HG02852 (cell line): ENCODE measurements at regions not wholly inside any gene's neighbourhood (a gene's known extent, or its start where the extent isn't known, plus 50 kb on each side); places are given as distances from the start of the nearest gene placed in this dataset.
"Not testable (repeated sequence)": the region's sequence is repeated elsewhere in the genome, so short reads cannot be mapped to it uniquely, and the experiment has no call there.

Experiments used
- ATAC-seq: cut with Tn5 transposase; IDR thresholded peaks from one replicate; pipeline ENCODE4 v1.9.1; 2021; ENCODE audit warnings: mild to moderate bottlenecking, moderate library complexity; ENCODE audit not compliant: unreplicated experiment

- no peak for ATAC-seq
These were observed 884.8 kb upstream of the B3GALT2 start for GRCh38 chr1:194071205-194071604.

- ATAC-seq: no peak
These were observed 883.4 kb upstream of the B3GALT2 start for GRCh38 chr1:194069831-194070218.

- ATAC-seq: no peak
These were observed 882.9 kb upstream of the B3GALT2 start for GRCh38 chr1:194069168-194069830.

GRCh38 chr1:194068446-194069167, 882.2 kb upstream of the B3GALT2 start:
- ATAC-seq: no peak

- no peak for ATAC-seq
These were observed 881.4 kb upstream of the B3GALT2 start for GRCh38 chr1:194067772-194068171.

- no peak for ATAC-seq
These were observed 876.5 kb upstream of the B3GALT2 start for GRCh38 chr1:194062962-194063361.

- ATAC-seq: no peak
These were observed 876.1 kb upstream of the B3GALT2 start for GRCh38 chr1:194062526-194062925.

GRCh38 chr1:194060481-194060880, 874.1 kb upstream of the B3GALT2 start:
- no peak for ATAC-seq

GRCh38 chr1:194058268-194058667, 871.9 kb upstream of the B3GALT2 start:
- not testable (repeated sequence) for ATAC-seq

GRCh38 chr1:194056169-194056568, 869.8 kb upstream of the B3GALT2 start:
- no peak for ATAC-seq

GRCh38 chr1:194055536-194055935, 869.1 kb upstream of the B3GALT2 start:
- no peak for ATAC-seq

GRCh38 chr1:194052514-194053338, 866.3 kb upstream of the B3GALT2 start:
- no peak for ATAC-seq

GRCh38 chr1:194047921-194048320, 861.5 kb upstream of the B3GALT2 start:
- no peak for ATAC-seq

- no peak for ATAC-seq
These were observed 860.8 kb upstream of the B3GALT2 start for GRCh38 chr1:194047206-194047605.

GRCh38 chr1:194045416-194045815, 859.0 kb upstream of the B3GALT2 start:
- ATAC-seq: no peak

GRCh38 chr1:194044892-194045291, 858.5 kb upstream of the B3GALT2 start:
- ATAC-seq: no peak

GRCh38 chr1:194043984-194044755, 857.8 kb upstream of the B3GALT2 start:
- no peak for ATAC-seq

- ATAC-seq: no peak
These were observed 856.3 kb upstream of the B3GALT2 start for GRCh38 chr1:194042736-194043135.

- no peak for ATAC-seq
These were observed 854.1 kb upstream of the B3GALT2 start for GRCh38 chr1:194040496-194040895.

GRCh38 chr1:194039578-194039977, 853.2 kb upstream of the B3GALT2 start:
- no peak for ATAC-seq

- no peak for ATAC-seq
These were observed 847.2 kb upstream of the B3GALT2 start for GRCh38 chr1:194033646-194034045.
